Tibial artery (tissue), 4 donors: ENCODE measurements at regions not wholly inside any gene's neighbourhood (a gene's known extent, or its start where the extent isn't known, plus 50 kb on each side); places are given as distances from the start of the nearest gene placed in this dataset.

Experiments used
- DNase-seq, 2 donors: peaks; one replicate each; pipeline ENCODE4 v3.0.0-alpha.2; 2019
- H3K27ac ChIP-seq, 2 donors: fragments of 200-600 bp; sonication (generic) in 1 of 2; 1 replicate in 1 of 2; 2 replicates in 1 of 2; pipeline ENCODE4 v1.5.1; 2018 to 2019; ENCODE audit warnings: mild to moderate bottlenecking in 1 of 2
- H3K27me3 ChIP-seq, 2 donors: fragments of 200-600 bp; sonication (generic) in 1 of 2; one replicate each; pipeline versions ENCODE4 v1.5.1 to v1.6.0; 2016 to 2019
- H3K36me3 ChIP-seq, 3 donors: fragments of 200-600 bp; sonication (generic) in 2 of 3; one replicate each; pipeline ENCODE4 v1.5.1; 2016 to 2019; ENCODE audit warnings: mild to moderate bottlenecking in 2 of 3
- H3K4me1 ChIP-seq, 4 donors: fragments of 200-600 bp; sonication (generic) in 2 of 4; 1 replicate in 3 of 4; 2 replicates in 1 of 4; pipeline ENCODE4 v1.5.1; 2016 to 2019
- H3K4me3 ChIP-seq, 2 donors: fragments of 200-600 bp; sonication (generic) in 1 of 2; 1 replicate in 1 of 2; 2 replicates in 1 of 2; pipeline ENCODE4 v1.5.1; 2018 to 2019; ENCODE audit warnings: mild to moderate bottlenecking in 2 of 2
- H3K9me3 ChIP-seq, 3 donors: fragments of 200-600 bp; sonication (generic) in 1 of 3; one replicate each; pipeline ENCODE4 v1.5.1; 2016 to 2019
- CTCF ChIP-seq, 2 experiments: fragments of 200-600 bp in 1 of 2; fragments of 450-650 bp in 1 of 2; IDR thresholded peaks; one replicate each; pipeline ENCODE4 v1.5.1; 2017 to 2019; ENCODE audit warnings: antibody characterized with exemption in 2 of 2, mild to moderate bottlenecking in 1 of 2, moderate library complexity in 1 of 2
- intact Hi-C: fragments of 100-400 bp; cut with DNase I; formaldehyde crosslinking; loops from one replicate; pipeline ENCODE4 v1.15.0; 2023; ENCODE audit warnings: low total_unique reads

- Histone ChIP-seq H3K27me3 (no peaks in the 10 kb centered on the region), H3K27ac (no peak overlapping the region), H3K4me1 (peaks cover 0 to 15% (median 4%) of the 10 kb centered on the region in 4 donors), H3K4me3 (no peak overlapping the region), H3K36me3 (no peaks in the 10 kb centered on the region), H3K9me3 (no peaks in the 10 kb centered on the region)
- no peak for DNase-seq
- TF ChIP-seq CTCF (IDR thresholded peaks at IDR 0.05): no peak
- intact Hi-C loops: no loop called here
These were observed 64.6 kb upstream of the MGMT start for GRCh38 chr10:129402459-129402858.

- Histone ChIP-seq H3K36me3 (no peaks in the 10 kb centered on the region), H3K9me3 (no peaks in the 10 kb centered on the region), H3K27ac (no peak overlapping the region), H3K4me1 (no peaks in the 10 kb centered on the region), H3K27me3 (no peaks in the 10 kb centered on the region), H3K4me3 (no peak overlapping the region)
- TF ChIP-seq CTCF (IDR thresholded peaks at IDR 0.05): no peak
- intact Hi-C loops: no loop called here
- DNase-seq: no peak
These were observed 63.0 kb upstream of the MGMT start for GRCh38 chr10:129404091-129404490.

GRCh38 chr10:129405389-129405788 is 61.7 kb upstream of the MGMT start:
- intact Hi-C loops: no loop called here

GRCh38 chr10:129410688-129411392 is 56.2 kb upstream of the MGMT start:
- no peak for DNase-seq
- Histone ChIP-seq H3K4me1 (no peaks in the 10 kb centered on the region), H3K36me3 (no peaks in the 10 kb centered on the region), H3K27me3 (peaks cover 0 to 5% of the 10 kb centered on the region in 2 donors), H3K9me3 (no peaks in the 10 kb centered on the region), H3K27ac (no peak overlapping the region), H3K4me3 (no peak overlapping the region)
- no peak for TF ChIP-seq CTCF (IDR thresholded peaks at IDR 0.05)
- intact Hi-C loops: no loop called here

More at GRCh38 chr10:129405389-129405788, 61.7 kb upstream of the MGMT start:
- H3K27me3 ChIP-seq: no peaks in the 10 kb centered on the region
- no peaks in the 10 kb centered on the region for H3K9me3 ChIP-seq
- H3K27ac ChIP-seq: no peak overlapping the region
- no peak for DNase-seq
- H3K4me3 ChIP-seq: no peak overlapping the region
- H3K36me3 ChIP-seq: no peaks in the 10 kb centered on the region
- no peak for TF ChIP-seq CTCF (IDR thresholded peaks at IDR 0.05)
- no peaks in the 10 kb centered on the region for H3K4me1 ChIP-seq

GRCh38 chr10:129411393-129411705 is 55.7 kb upstream of the MGMT start:
- H3K27me3 ChIP-seq: peaks cover 0 to 5% of the 10 kb centered on the region in 2 donors
- intact Hi-C loops: no loop called here
- DNase-seq: no peak
- no peak for TF ChIP-seq CTCF (IDR thresholded peaks at IDR 0.05)
- no peak overlapping the region for H3K4me3 ChIP-seq
- no peak overlapping the region for H3K27ac ChIP-seq
- H3K4me1 ChIP-seq: no peaks in the 10 kb centered on the region
- H3K9me3 ChIP-seq: no peaks in the 10 kb centered on the region
- no peaks in the 10 kb centered on the region for H3K36me3 ChIP-seq

GRCh38 chr10:129411772-129412171 is 55.3 kb upstream of the MGMT start:
- TF ChIP-seq CTCF (IDR thresholded peaks at IDR 0.05): no peak
- no peaks in the 10 kb centered on the region for H3K9me3 ChIP-seq
- H3K4me3 ChIP-seq: no peak overlapping the region
- no peak for DNase-seq
- peaks cover 0 to 5% of the 10 kb centered on the region in 2 donors for H3K27me3 ChIP-seq
- H3K27ac ChIP-seq: no peak overlapping the region
- H3K4me1 ChIP-seq: no peaks in the 10 kb centered on the region
- no peaks in the 10 kb centered on the region for H3K36me3 ChIP-seq
- intact Hi-C loops: no loop called here
